WTC11 (cell line): ENCODE measurements at regions not wholly inside any gene's neighbourhood (a gene's known extent, or its start where the extent isn't known, plus 50 kb on each side); places are given as distances from the start of the nearest gene placed in this dataset.

Source experiments
- CREB1 ChIP-seq: sonication (generic); formaldehyde crosslinking; IDR thresholded peaks from 2 replicates; pipeline ENCODE4 v1.8.0; 2023; ENCODE audit warnings: mild to moderate bottlenecking, missing genetic modification reagents
- CTCF ChIP-seq: fragments of 200-600 bp; IDR thresholded peaks from 2 replicates; pipeline ENCODE4 v1.8.0; 2022; ENCODE audit warnings: antibody characterized with exemption
- FOXJ3 ChIP-seq: sonication (generic); formaldehyde crosslinking; IDR thresholded peaks from 2 replicates; pipeline ENCODE4 v1.9.0; 2021; ENCODE audit warnings: missing genetic modification reagents, mild to moderate bottlenecking, borderline replicate concordance
- IRF1 ChIP-seq: sonication (generic); formaldehyde crosslinking; IDR thresholded peaks from 2 replicates; pipeline ENCODE4 v1.8.0; 2023; ENCODE audit warnings: missing genetic modification reagents
- NR2C2 ChIP-seq: sonication (generic); formaldehyde crosslinking; IDR thresholded peaks from 2 replicates; pipeline ENCODE4 v1.8.0; 2022; ENCODE audit warnings: mild to moderate bottlenecking, missing genetic modification reagents
- NR3C1 ChIP-seq: sonication (generic); formaldehyde crosslinking; conservative IDR thresholded peaks from 2 replicates; pipeline ENCODE4 v1.8.1; 2023; ENCODE audit warnings: low read depth, mild to moderate bottlenecking, missing genetic modification reagents
- PREB ChIP-seq: sonication (generic); formaldehyde crosslinking; IDR thresholded peaks from 2 replicates; pipeline ENCODE4 v1.8.1; 2022; ENCODE audit warnings: mild to moderate bottlenecking, missing genetic modification reagents, moderate library complexity, borderline replicate concordance
- USF2 ChIP-seq: sonication (generic); formaldehyde crosslinking; IDR thresholded peaks from 2 replicates; pipeline ENCODE4 v1.8.1; 2023; ENCODE audit warnings: mild to moderate bottlenecking, missing genetic modification reagents, moderate library complexity
- ZNF232 ChIP-seq: sonication (generic); formaldehyde crosslinking; IDR thresholded peaks from 2 replicates; pipeline ENCODE4 v1.8.0; 2022; ENCODE audit warnings: mild to moderate bottlenecking, missing genetic modification reagents
- TF ChIP-seq, protein P1 (sequence below): sonication (generic); formaldehyde crosslinking; IDR thresholded peaks from 2 replicates; pipeline ENCODE4 v1.8.1; 2023; ENCODE audit warnings: mild to moderate bottlenecking, missing genetic modification reagents, moderate library complexity

DNA sequence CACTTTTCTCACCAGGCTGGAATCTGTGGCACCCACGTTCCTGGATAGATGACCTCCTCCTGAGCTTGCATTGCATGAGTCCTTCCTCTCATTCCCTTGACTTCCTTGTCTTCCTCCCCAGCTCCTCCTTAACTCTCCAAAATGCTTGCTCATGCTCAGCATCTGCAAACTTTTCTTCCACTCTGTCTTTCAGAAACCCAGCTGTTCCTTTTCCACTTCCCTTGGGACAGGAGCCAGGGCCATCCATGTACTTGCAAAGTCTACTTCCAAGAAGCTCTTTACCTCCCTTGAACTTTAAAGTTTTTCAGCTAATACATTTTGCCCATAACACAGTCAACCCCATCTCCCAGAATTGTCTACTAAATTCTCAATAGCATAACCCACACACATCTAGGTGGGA lies 861.7 kb downstream of the QKI start:
- no peak for TF ChIP-seq CREB1 (CRISPR knock-in tag)
- TF ChIP-seq ZNF232 = no peak
- no peak for TF ChIP-seq IRF1 (CRISPR knock-in tag)
- TF ChIP-seq FOXJ3 (CRISPR knock-in tag) = no peak
- TF ChIP-seq CTCF = no peak
- TF ChIP-seq, protein P1, sequence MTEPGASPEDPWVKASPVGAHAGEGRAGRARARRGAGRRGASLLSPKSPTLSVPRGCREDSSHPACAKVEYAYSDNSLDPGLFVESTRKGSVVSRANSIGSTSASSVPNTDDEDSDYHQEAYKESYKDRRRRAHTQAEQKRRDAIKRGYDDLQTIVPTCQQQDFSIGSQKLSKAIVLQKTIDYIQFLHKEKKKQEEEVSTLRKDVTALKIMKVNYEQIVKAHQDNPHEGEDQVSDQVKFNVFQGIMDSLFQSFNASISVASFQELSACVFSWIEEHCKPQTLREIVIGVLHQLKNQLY = no peak
- no peak for TF ChIP-seq NR3C1
- TF ChIP-seq NR2C2 (CRISPR knock-in tag) = no peak
- no peak for TF ChIP-seq PREB
- no peak for TF ChIP-seq USF2 (CRISPR knock-in tag)
